H9 (cell line): ENCODE measurements at regions not wholly inside any gene's neighbourhood (a gene's known extent, or its start where the extent isn't known, plus 50 kb on each side); places are given as distances from the start of the nearest gene placed in this dataset.

Experiments used
- DNase-seq: peaks from one replicate; pipeline ENCODE4 v3.0.0-alpha.2; 2017
- H2AFZ ChIP-seq: one replicate; pipeline ENCODE4 v1.6.1; 2013; ENCODE audit warnings: mild to moderate bottlenecking, low read length, control low read depth, moderate library complexity
- H2AK5ac ChIP-seq: 2 replicates; pipeline ENCODE4 v1.6.1; 2013; ENCODE audit warnings: low read length, control low read depth, mixed read lengths; ENCODE audit not compliant: insufficient read length
- H2BK120ac ChIP-seq: one replicate; pipeline ENCODE4 v1.6.1; 2013; ENCODE audit warnings: low read depth, mild to moderate bottlenecking, low read length, control low read depth, inconsistent platforms; ENCODE audit not compliant: poor library complexity, severe bottlenecking
- H2BK12ac ChIP-seq: 2 replicates; pipeline ENCODE4 v1.6.1; 2013; ENCODE audit warnings: low read length, control low read depth, mixed read lengths, low read depth; ENCODE audit not compliant: insufficient read length
- H2BK15ac ChIP-seq: 2 replicates; pipeline ENCODE4 v1.6.1; 2013; ENCODE audit warnings: low read depth, low read length, control low read depth
- H2BK20ac ChIP-seq: one replicate; pipeline ENCODE4 v1.6.1; 2013; ENCODE audit warnings: low read depth, mild to moderate bottlenecking, low read length, control low read depth, inconsistent platforms; ENCODE audit not compliant: poor library complexity, severe bottlenecking
- H2BK5ac ChIP-seq: 2 replicates; pipeline ENCODE4 v1.6.1; 2013; ENCODE audit warnings: low read length, control low read depth, mixed read lengths; ENCODE audit not compliant: insufficient read length
- H3K14ac ChIP-seq: 2 replicates; pipeline ENCODE4 v1.6.1; 2013; ENCODE audit warnings: low read length, control low read depth; ENCODE audit not compliant: insufficient read depth
- H3K18ac ChIP-seq: 2 replicates; pipeline ENCODE4 v1.6.1; 2013; ENCODE audit warnings: low read depth, mild to moderate bottlenecking, mixed read lengths, low read length, control low read depth; ENCODE audit not compliant: insufficient read length
- H3K23ac ChIP-seq: 2 replicates; pipeline ENCODE4 v1.6.1; 2013; ENCODE audit warnings: low read length, control low read depth, mixed read lengths, low read depth; ENCODE audit not compliant: insufficient read length
- H3K23me2 ChIP-seq: 2 replicates; pipeline ENCODE4 v1.6.1; 2013; ENCODE audit warnings: low read depth, mild to moderate bottlenecking, mixed read lengths, low read length, control low read depth; ENCODE audit not compliant: insufficient read length, poor library complexity, severe bottlenecking
- H3K27ac ChIP-seq: 2 replicates; pipeline ENCODE4 v1.5.1; 2013; ENCODE audit warnings: low read length, control low read depth, mixed read lengths, low read depth; ENCODE audit not compliant: insufficient read length
- H3K27me3 ChIP-seq: 2 replicates; pipeline ENCODE4 v1.6.1; 2013; ENCODE audit warnings: low read length, control low read depth, inconsistent platforms; ENCODE audit not compliant: insufficient read depth
- H3K4ac ChIP-seq: 2 replicates; pipeline ENCODE4 v1.6.1; 2013; ENCODE audit warnings: low read depth, mild to moderate bottlenecking, control low read depth, inconsistent platforms, low read length, moderate library complexity
- H3K4me1 ChIP-seq: 2 replicates; pipeline ENCODE4 v1.6.1; 2013; ENCODE audit warnings: low read length, control low read depth, inconsistent platforms; ENCODE audit not compliant: insufficient read depth
- H3K4me2 ChIP-seq: 2 replicates; pipeline ENCODE4 v1.6.1; 2013; ENCODE audit warnings: low read length, control low read depth, mixed read lengths; ENCODE audit not compliant: insufficient read length, insufficient read depth
- H3K56ac ChIP-seq: 2 replicates; pipeline ENCODE4 v1.6.1; 2013; ENCODE audit warnings: low read depth, mild to moderate bottlenecking, mixed read lengths, low read length, control low read depth; ENCODE audit not compliant: insufficient read length
- H3K79me1 ChIP-seq: 2 replicates; pipeline ENCODE4 v1.6.1; 2013; ENCODE audit warnings: low read depth, mild to moderate bottlenecking, moderate library complexity, low read length, control low read depth, inconsistent platforms; ENCODE audit not compliant: insufficient read depth, poor library complexity, severe bottlenecking
- H3K79me2 ChIP-seq: 2 replicates; pipeline ENCODE4 v1.6.1; 2013; ENCODE audit warnings: low read length, control low read depth, inconsistent platforms; ENCODE audit not compliant: insufficient read depth
- H3K9ac ChIP-seq: 2 replicates; pipeline ENCODE4 v1.6.1; 2013; ENCODE audit warnings: low read length, control low read depth, mixed read lengths; ENCODE audit not compliant: insufficient read length; ENCODE audit errors: extremely low read depth
- H3K9me3 ChIP-seq: one replicate; pipeline ENCODE4 v1.6.1; 2013; ENCODE audit warnings: low read depth, low read length, inconsistent platforms; ENCODE audit not compliant: control insufficient read depth
- H3T11ph ChIP-seq: one replicate; pipeline ENCODE4 v1.6.1; 2013; ENCODE audit warnings: mild to moderate bottlenecking, low read length, control low read depth, inconsistent platforms
- H4K20me1 ChIP-seq: one replicate; pipeline ENCODE4 v1.6.1; 2013; ENCODE audit not compliant: control insufficient read depth, insufficient read length, insufficient read depth
- H4K5ac ChIP-seq: 2 replicates; pipeline ENCODE4 v1.6.1; 2013; ENCODE audit warnings: low read depth, mild to moderate bottlenecking, mixed read lengths, low read length, control low read depth; ENCODE audit not compliant: insufficient read length
- H4K8ac ChIP-seq: replicated peaks from 2 replicates; pipeline ENCODE4 v1.6.1; 2013; ENCODE audit warnings: low read length, control low read depth, mixed read lengths, low read depth; ENCODE audit not compliant: insufficient read length
- H4K91ac ChIP-seq: 2 replicates; pipeline ENCODE4 v1.6.1; 2013; ENCODE audit warnings: low read depth, mild to moderate bottlenecking, moderate library complexity, mixed read lengths, low read length, control low read depth; ENCODE audit not compliant: insufficient read length
- H3K27ac Mint-ChIP-seq, 3 experiments: 2 replicates in 2 of 3; 3 replicates in 1 of 3; pipeline ENCODE4 v1.8.0; 2020 to 2021; ENCODE audit warnings: mixed read lengths in 3 of 3, mild to moderate bottlenecking in 1 of 3, moderate library complexity in 1 of 3
- H3K27me3 Mint-ChIP-seq: 2 replicates; pipeline ENCODE4 v1.8.0; 2021; ENCODE audit warnings: low read depth, mild to moderate bottlenecking, moderate library complexity, mixed read lengths
- H3K36me3 Mint-ChIP-seq, 3 experiments: 2 replicates in 2 of 3; 3 replicates in 1 of 3; pipeline ENCODE4 v1.8.0; 2020 to 2021; ENCODE audit warnings: low read depth in 3 of 3, mixed read lengths in 3 of 3; ENCODE audit not compliant: insufficient read depth in 1 of 3
- H3K4me1 Mint-ChIP-seq, 2 experiments: 2 replicates each; pipeline ENCODE4 v1.8.0; 2020; ENCODE audit warnings: mixed read lengths in 2 of 2
- H3K4me3 Mint-ChIP-seq, 2 experiments: 2 replicates in 1 of 2; 3 replicates in 1 of 2; pipeline ENCODE4 v1.8.0; 2020 to 2021; ENCODE audit warnings: mild to moderate bottlenecking in 2 of 2, mixed read lengths in 2 of 2, moderate library complexity in 1 of 2
- H3K9me3 Mint-ChIP-seq, 2 experiments: 2 replicates in 1 of 2; 3 replicates in 1 of 2; pipeline ENCODE4 v1.8.0; 2020; ENCODE audit warnings: mild to moderate bottlenecking in 2 of 2, mixed read lengths in 2 of 2, moderate library complexity in 1 of 2
- WGBS: extraction: QIAGEN DNeasy Blood & Tissue Kit; methylation state at CpG from one replicate; pipeline ENCODE4 v1.1.7; 2013; ENCODE audit warnings: missing lambda C conversion rate, low lambda C conversion rate, mixed read lengths; ENCODE audit not compliant: insufficient read length; ENCODE audit errors: extremely low coverage; 5-methylcytosine and 5-hydroxymethylcytosine counted together
- TF ChIP-seq, protein P1 (sequence below): fragments of 200-600 bp; sonication (generic); conservative IDR thresholded peaks from 3 replicates; pipeline ENCODE4 v1.8.0; 2021; ENCODE audit warnings: antibody characterized with exemption, mild to moderate bottlenecking

DNA sequence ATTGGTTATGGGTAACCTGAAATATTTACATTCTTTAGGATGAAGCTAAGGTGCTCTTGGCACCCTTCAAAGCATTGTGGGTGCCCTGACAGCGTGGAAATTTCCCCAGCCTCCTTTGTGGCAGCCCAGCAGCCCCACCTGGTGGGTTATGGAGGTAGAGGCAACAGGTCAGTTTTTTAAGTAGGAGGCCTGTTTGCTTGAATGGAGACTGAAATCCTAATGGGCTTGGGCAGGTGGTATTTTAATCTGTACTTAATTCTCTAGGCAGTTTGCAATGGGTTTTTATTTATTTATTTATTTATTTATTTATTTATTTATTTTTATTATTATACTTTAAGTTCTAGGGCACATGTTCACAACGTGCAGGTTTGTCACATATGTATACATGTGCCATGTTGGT is 139.4 kb downstream of the EPC1 start:
- Histone ChIP-seq H3K27ac (no peak overlapping the region), H2BK12ac (no peak overlapping the region), H3K79me2 (no peaks in the 10 kb centered on the region), H3K18ac (no peak overlapping the region), H3K27me3 (no peaks in the 10 kb centered on the region), H2BK15ac (no peak overlapping the region), H3K9me3 (no peaks in the 10 kb centered on the region), H3K56ac (no peak overlapping the region), H3K4me1 (no peaks in the 10 kb centered on the region), H2BK20ac (no peak overlapping the region), H3K4me2 (no peak overlapping the region), H3K23ac (no peak overlapping the region), H3K23me2 (no peaks in the 10 kb centered on the region), H2AK5ac (no peak overlapping the region), H4K8ac (no peak overlapping the region), H3T11ph (no peak overlapping the region), H2BK120ac (no peak overlapping the region), H3K14ac (no peak overlapping the region), H4K5ac (no peak overlapping the region), H3K4ac (no peak overlapping the region), H3K9ac (no peak overlapping the region), H2BK5ac (no peak overlapping the region), H2AFZ (no peak overlapping the region), H3K79me1 (no peaks in the 10 kb centered on the region), H4K20me1 (no peaks in the 10 kb centered on the region), H4K91ac (no peak overlapping the region)
- H3K4me1 Mint-ChIP-seq = no peaks in the 10 kb centered on the region
- no peak overlapping the region for H3K4me3 Mint-ChIP-seq
- DNase-seq = peak; percentile 54
- no CpG with 5 or more reads among the region's 2 CpGs for WGBS
- H3K36me3 Mint-ChIP-seq = no peaks in the 10 kb centered on the region
- peaks cover 1% of the 10 kb centered on the region; the same call in 1 of the 2 replicates for H3K27me3 Mint-ChIP-seq
- H3K9me3 Mint-ChIP-seq = peaks cover 0 to 5% of the 10 kb centered on the region in 2 experiments; a peak in 1 of 5 replicates
- no peak overlapping the region for H3K27ac Mint-ChIP-seq
- TF ChIP-seq, protein P1, sequence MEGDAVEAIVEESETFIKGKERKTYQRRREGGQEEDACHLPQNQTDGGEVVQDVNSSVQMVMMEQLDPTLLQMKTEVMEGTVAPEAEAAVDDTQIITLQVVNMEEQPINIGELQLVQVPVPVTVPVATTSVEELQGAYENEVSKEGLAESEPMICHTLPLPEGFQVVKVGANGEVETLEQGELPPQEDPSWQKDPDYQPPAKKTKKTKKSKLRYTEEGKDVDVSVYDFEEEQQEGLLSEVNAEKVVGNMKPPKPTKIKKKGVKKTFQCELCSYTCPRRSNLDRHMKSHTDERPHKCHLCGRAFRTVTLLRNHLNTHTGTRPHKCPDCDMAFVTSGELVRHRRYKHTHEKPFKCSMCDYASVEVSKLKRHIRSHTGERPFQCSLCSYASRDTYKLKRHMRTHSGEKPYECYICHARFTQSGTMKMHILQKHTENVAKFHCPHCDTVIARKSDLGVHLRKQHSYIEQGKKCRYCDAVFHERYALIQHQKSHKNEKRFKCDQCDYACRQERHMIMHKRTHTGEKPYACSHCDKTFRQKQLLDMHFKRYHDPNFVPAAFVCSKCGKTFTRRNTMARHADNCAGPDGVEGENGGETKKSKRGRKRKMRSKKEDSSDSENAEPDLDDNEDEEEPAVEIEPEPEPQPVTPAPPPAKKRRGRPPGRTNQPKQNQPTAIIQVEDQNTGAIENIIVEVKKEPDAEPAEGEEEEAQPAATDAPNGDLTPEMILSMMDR = peak; percentile 83
